GM18498 (cell line): ENCODE measurements at regions not wholly inside any gene's neighbourhood (a gene's known extent, or its start where the extent isn't known, plus 50 kb on each side); places are given as distances from the start of the nearest gene placed in this dataset.

Experiments used
- ATAC-seq: cut with Tn5 transposase; IDR thresholded peaks from one replicate; pipeline ENCODE4 v1.9.1; 2021; ENCODE audit warnings: mild to moderate bottlenecking, moderate library complexity; ENCODE audit not compliant: unreplicated experiment

DNA sequence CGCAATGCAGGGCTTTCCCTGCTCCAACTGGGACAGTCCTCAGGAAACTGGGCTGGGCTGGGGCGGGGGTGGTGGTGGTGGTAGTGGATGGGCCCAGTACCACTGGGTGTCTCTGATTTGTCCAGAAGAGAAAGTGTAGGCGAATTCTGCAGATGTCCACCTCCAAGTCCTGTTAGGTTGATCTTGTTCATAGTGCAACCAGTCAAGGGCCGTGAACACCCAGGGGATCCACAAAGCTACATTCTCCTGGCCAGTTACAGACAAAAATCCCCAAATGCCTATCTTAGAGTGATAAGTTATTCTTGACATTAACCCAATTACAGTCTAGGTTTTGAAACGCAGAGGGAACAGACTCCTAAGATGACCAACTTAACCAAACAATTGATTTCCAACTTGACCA, 97.5 kb upstream of the SHB start:
- ATAC-seq = no peak

- no peak for ATAC-seq
Measured at GRCh38 chr9:38164659-38165221, 95.7 kb upstream of the SHB start.

- no peak for ATAC-seq
Measured at GRCh38 chr9:38163518-38163917, 94.5 kb upstream of the SHB start.

DNA sequence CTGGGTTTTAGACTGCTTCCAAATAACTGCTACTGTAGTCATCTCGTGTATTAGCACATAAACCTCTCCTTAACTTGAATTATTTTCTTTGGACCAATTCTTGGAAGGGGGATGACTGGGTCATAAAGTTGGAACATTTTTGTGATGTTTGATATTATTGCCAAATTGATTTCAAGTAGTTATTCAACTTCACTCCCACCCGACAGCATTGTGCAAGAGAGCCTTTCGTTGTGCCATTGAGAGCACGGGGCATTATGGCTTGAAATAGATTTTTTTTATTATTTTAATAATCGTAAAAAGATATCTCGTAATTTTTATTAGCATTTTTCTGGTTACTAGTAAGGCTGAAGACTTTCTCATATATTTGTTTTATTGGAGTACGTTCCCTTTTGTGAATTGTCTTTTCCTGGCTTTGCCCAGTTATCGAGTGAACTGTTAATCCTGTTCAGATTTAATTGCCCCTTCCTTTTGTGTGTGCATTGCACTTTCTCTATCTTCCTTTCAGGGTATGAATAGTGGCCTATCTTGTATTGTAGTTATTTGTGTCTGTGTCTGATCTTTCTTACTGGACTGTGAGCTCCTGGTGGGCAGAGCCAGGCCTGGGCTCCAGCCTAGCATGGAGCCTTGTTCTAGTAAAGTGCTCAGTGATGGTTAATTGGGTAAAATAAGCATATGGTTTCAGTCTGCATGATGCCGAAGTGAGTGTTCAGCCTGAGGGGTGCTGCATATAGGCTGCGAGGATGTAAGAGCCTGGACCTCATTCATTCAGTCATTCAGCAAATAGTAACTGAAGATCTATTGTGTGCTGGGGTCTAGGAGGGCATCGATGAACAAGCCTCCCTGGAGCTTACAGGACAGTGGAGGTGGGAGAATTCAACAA, 93.5 kb upstream of the SHB start:
- no peak for ATAC-seq

DNA sequence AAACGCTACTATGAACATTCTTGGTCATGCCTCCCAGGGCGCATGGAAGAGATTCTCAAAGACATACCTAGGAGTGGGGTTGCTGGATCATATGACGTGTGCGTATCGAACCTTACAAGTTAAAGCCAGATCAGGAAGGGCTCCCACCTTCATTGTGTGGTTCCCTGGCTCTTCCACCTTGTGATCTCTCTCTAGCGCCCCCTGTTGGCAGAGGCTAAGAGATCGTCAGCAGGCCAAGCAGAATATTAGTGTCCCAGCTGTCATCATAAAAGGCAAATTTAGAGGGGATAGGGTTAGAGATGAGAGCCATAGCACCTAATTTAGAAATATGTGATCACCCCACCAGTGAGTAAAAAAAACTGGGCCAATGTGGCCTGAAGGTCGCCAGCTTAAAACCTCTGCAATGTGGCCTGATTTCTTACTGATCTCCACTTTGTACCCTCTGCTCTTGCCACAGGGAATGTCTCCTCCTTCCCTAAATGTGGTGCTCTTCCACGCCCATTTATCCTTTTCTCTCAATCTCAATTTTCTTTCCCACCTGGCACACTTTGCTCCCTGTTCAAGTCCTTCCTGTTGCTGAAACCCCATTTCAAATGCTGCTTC, 91.7 kb upstream of the SHB start:
- no peak for ATAC-seq

- ATAC-seq = no peak
Measured at GRCh38 chr9:38159599-38159998, 90.6 kb upstream of the SHB start.

DNA sequence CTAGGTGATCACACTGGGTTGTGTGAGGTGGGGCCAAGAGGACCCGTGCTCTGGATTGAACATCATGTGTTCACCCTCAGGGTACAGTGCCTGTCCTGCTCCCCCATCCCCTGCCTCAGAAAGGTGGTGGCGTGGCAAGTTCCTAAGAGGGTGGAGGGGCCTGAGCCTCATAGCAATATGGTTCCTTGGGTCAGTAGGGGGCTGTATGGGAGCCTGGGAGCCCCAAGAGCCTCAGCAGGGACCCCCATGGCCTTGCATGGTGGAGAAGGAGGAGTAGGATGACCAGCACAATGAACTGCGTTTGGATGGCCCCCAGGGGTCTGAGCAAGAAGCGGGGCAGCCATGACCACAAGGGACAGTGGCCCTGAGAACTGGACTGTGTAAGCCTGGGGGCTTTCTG, 89.6 kb upstream of the SHB start:
- no peak for ATAC-seq

GRCh38 chr9:38157711-38158110, 88.7 kb upstream of the SHB start:
- ATAC-seq = no peak

GRCh38 chr9:38154501-38155421, 85.7 kb upstream of the SHB start:
- ATAC-seq = no peak

- ATAC-seq = no peak
Measured at GRCh38 chr9:38153910-38154291, 84.9 kb upstream of the SHB start.

- no peak for ATAC-seq
Measured at GRCh38 chr9:38153152-38153909, 84.3 kb upstream of the SHB start.

DNA sequence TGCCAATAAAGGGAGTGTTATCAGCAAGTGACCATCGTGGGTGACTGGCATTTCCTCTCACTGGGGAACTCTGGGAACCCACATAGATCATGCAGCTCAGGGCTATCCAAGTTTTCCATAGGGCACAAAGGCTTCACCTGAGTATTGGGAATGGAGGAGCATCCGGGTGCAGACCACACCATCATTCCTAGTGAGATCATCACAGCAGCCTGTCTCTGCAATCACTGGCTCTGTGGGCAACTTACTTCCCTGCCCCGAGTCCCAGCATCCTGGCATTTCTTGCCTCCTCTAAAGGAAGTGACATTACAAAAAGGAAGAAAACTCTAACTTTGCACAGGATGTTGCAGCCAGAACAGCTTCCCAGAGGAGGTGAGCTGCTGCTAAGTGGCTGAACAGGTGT, 80.6 kb upstream of the SHB start:
- ATAC-seq = no peak

- no peak for ATAC-seq
Measured at GRCh38 chr9:38146844-38147243, 77.8 kb upstream of the SHB start.

DNA sequence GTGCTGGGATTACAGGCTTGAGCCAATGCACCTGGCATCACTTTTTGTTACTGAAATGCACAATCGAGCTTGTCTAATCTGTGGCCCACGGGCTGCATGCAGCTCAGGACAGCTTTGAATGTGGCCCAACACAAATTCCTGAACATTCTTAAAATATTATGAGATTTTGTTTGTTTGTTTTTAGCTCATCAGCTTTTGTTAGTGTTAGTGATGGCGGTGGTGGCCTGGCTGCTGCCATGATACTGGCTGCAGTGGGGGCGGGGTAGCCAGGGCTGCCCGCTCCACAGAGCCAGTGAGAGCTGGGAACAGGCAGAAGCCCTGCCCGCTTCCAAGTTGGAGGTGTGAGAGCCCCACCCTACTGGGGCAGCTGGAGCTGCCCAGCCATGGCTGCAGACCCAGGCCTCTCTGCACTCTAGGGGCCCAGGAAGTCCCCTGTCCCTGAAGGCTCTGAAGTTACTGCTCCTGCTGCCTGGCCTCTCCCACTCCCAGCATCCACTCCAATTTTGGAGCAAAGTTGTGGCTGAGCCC, 76.6 kb upstream of the SHB start:
- ATAC-seq = no peak

GRCh38 chr9:38144421-38144820, 75.4 kb upstream of the SHB start:
- ATAC-seq = no peak

DNA sequence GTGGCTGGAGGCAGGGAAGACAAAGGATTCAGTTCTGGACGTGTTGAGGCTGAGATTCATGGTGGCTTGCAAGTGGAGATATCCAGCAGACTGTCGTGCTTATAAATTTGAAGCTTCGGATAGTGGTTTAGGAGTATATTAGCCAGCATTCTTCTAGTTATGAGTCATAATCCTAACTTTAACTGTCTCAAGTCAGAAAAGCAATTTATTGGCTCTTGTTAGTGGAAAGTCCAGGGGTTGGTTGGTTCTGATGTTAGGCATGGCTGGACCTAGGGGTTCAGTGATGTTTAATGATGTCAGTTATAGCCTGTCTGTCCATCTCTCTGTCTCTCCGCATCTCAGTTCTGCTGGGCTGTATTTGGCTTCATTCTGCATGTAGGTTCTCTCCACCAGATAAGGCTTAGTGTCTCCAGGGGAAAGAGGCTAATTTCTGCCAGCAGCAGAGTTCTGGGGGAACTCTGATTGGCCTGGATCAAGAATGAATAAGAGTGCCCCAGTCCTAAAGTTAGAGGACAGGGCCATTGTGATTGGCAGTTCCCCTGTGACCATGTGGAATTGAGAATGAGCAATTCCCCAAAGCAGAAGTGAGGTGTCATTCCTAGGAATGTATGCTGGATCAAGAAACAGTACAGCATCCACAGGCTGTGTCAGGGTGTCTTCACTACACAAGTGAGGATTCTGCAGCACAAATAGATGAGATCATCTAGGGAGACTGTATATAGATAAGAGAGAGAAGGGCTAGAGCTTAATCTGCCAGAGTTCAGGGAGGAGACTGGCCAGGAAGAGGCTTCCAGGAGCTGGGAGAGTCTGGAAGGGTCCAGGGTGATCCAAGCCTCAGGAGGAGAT, 72.9 kb upstream of the SHB start:
- no peak for ATAC-seq

DNA sequence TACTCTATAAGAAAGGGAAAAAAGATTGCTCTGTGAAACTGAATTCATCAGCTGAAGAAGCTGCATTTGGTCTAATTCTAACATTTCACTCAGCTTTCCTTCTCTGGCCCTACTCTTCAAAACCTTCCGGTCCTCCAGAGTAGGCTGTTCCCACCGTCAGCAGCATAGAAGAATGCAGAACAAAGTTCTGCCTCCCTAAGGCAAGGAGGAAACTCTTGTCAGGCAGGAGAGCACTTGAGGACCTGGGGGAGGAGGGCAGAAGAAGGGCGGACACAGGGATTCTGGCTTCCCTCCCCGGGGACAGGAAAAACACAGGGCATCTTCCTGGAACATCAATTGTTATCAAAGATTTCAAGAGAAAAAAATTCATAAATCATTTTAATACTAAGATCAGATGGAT, 69.2 kb upstream of the SHB start:
- ATAC-seq = no peak

- ATAC-seq = no peak
Measured at GRCh38 chr9:38137342-38137741, 68.3 kb upstream of the SHB start.

DNA sequence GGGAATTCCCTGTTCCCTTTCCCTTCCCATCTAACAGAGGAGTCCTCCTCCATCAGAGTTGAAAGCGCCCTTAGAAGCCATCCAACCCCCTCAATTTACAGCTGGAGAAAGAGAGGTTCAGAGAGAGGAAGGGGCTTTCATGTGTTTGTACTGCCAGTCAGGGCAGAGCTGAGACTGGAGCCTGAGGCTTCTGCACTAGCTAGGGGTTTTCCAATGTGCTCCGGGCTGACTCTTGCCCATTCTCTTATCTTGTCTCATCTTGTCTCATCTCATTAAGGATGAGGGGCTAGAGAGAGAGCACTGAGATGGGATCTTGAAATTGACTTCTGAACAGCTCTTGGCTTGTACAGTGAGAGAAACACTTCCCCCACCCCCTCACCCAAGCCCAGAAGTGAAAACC, 67.4 kb upstream of the SHB start:
- no peak for ATAC-seq
